Peyer's patch (tissue), 4 donors: ENCODE measurements at regions not wholly inside any gene's neighbourhood (a gene's known extent, or its start where the extent isn't known, plus 50 kb on each side); places are given as distances from the start of the nearest gene placed in this dataset.

Source experiments
- DNase-seq, 3 donors: peaks; one replicate each; pipeline ENCODE4 v3.0.0-alpha.2; 2017 to 2019
- H3K27ac ChIP-seq, 4 donors: fragments of 200-600 bp; sonication (generic); one replicate each; pipeline ENCODE4 v1.5.1; 2016 to 2019
- H3K27me3 ChIP-seq, 2 donors: fragments of 200-600 bp; sonication (generic); one replicate each; pipeline ENCODE4 v1.5.1; 2019
- H3K36me3 ChIP-seq, 3 donors: fragments of 200-600 bp; sonication (generic); one replicate each; pipeline ENCODE4 v1.5.1; 2016 to 2019
- H3K4me1 ChIP-seq, 4 donors: fragments of 200-600 bp; sonication (generic); one replicate each; pipeline ENCODE4 v1.5.1; 2016 to 2019
- H3K4me3 ChIP-seq, 4 donors: fragments of 200-600 bp; sonication (generic); 1 replicate in 3 of 4; 2 replicates in 1 of 4; pipeline ENCODE4 v1.5.1; 2016 to 2019; ENCODE audit warnings: mild to moderate bottlenecking in 1 of 4
- H3K9me3 ChIP-seq, 4 donors: fragments of 200-600 bp; sonication (generic); one replicate each; pipeline ENCODE4 v1.5.1; 2016 to 2019; ENCODE audit warnings: mild to moderate bottlenecking in 1 of 4
- CTCF ChIP-seq, 6 experiments: fragments of 450-650 bp in 4 of 6; fragments of 200-600 bp in 2 of 6; sonication (generic) in 1 of 6; IDR thresholded peaks; one replicate each; pipeline ENCODE4 v1.5.1; 2017 to 2019; ENCODE audit warnings: antibody characterized with exemption in 6 of 6, mild to moderate bottlenecking in 3 of 6, moderate library complexity in 1 of 6
- POLR2A ChIP-seq, 2 donors: fragments of 450-650 bp; IDR thresholded peaks; one replicate each; pipeline ENCODE4 v1.5.1; 2017; ENCODE audit warnings: antibody characterized with exemption in 2 of 2, mild to moderate bottlenecking in 2 of 2, moderate library complexity in 2 of 2

- Histone ChIP-seq H3K27ac (no peak overlapping the region), H3K4me1 (no peaks in the 10 kb centered on the region), H3K36me3 (no peaks in the 10 kb centered on the region), H3K9me3 (no peaks in the 10 kb centered on the region), H3K4me3 (no peak overlapping the region), H3K27me3 (no peaks in the 10 kb centered on the region)
- TF ChIP-seq CTCF (IDR thresholded peaks at IDR 0.05) (no peak), POLR2A (IDR thresholded peaks at IDR 0.05) (no peak)
- DNase-seq: no peak
Observed at GRCh38 chr3:163391407-163392181, 1686.7 kb downstream of the SI start.

DNA sequence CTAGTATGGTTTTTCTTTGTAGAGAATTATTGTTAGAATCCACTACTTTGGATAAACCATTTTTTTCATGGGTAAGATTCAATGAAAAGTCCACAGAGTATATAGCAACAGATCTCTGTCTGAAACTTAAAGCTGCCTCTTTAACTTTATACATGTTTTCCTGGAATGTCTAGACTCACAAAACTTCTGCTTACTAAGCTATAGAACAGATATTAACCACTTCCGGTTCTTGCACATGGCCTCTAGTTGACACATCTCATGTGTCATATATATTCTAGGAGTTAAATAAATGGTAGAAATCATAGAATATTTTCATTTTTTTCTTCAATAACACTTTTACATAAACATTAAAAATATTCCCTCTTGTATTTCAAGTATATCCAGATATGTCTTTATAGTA, 1693.9 kb downstream of the SI start:
- no peaks in the 10 kb centered on the region for H3K36me3 ChIP-seq
- no peaks in the 10 kb centered on the region for H3K9me3 ChIP-seq
- no peak for DNase-seq
- no peak overlapping the region for H3K4me3 ChIP-seq
- no peaks in the 10 kb centered on the region for H3K27me3 ChIP-seq
- H3K4me1 ChIP-seq: no peaks in the 10 kb centered on the region
- H3K27ac ChIP-seq: no peak overlapping the region
- TF ChIP-seq POLR2A (IDR thresholded peaks at IDR 0.05) (no peak), CTCF (IDR thresholded peaks at IDR 0.05) (no peak)

DNA sequence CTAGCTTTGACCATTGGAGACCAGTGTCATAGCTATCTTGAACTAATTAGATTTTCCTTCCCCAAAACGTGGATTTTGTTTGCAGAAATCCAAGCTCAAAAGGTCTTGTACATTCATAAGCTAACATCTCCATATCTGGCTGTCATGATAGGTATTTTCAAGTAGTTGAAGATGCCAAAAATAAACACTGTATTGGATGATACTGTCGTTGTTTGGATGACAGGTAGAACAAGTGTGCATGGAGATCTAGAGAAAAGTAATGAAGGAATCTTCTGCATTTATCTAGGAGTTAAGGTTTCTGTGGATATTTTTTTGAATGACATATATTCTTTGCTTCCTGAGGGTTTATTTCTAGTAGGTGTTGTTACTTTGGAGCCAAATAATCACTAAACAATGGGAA, 1696.1 kb downstream of the SI start:
- H3K27me3 ChIP-seq: no peaks in the 10 kb centered on the region
- no peaks in the 10 kb centered on the region for H3K36me3 ChIP-seq
- H3K27ac ChIP-seq: no peak overlapping the region
- DNase-seq: no peak
- H3K9me3 ChIP-seq: no peaks in the 10 kb centered on the region
- TF ChIP-seq POLR2A (IDR thresholded peaks at IDR 0.05) (no peak), CTCF (IDR thresholded peaks at IDR 0.05) (no peak)
- H3K4me1 ChIP-seq: no peaks in the 10 kb centered on the region
- no peak overlapping the region for H3K4me3 ChIP-seq

DNA sequence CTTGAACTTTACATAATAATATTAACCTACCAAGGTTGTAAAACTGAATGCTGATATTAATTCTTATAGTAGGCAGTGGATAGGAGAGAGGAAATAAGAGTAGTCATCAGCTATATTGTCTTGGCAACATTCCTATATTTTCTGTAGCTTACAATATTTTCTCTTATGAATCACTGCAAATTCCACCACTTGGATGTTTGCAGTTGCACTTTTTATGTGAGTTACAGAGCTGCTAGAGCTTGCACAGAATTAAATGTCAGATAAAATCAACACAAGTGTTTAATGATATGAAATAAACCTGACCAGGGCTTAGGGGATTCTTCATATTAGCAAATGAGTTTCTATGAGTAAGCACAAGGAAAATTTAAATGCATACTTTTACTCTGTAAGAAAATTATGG, 1710.1 kb downstream of the SI start:
- no peak for DNase-seq
- Histone ChIP-seq H3K4me1 (no peaks in the 10 kb centered on the region), H3K36me3 (no peaks in the 10 kb centered on the region), H3K4me3 (no peak overlapping the region), H3K27ac (no peak overlapping the region), H3K9me3 (peaks cover 0 to 4% (median 0%) of the 10 kb centered on the region in 4 donors), H3K27me3 (no peaks in the 10 kb centered on the region)
- no peak for TF ChIP-seq POLR2A (IDR thresholded peaks at IDR 0.05)
- TF ChIP-seq CTCF (IDR thresholded peaks at IDR 0.05): no peak

DNA sequence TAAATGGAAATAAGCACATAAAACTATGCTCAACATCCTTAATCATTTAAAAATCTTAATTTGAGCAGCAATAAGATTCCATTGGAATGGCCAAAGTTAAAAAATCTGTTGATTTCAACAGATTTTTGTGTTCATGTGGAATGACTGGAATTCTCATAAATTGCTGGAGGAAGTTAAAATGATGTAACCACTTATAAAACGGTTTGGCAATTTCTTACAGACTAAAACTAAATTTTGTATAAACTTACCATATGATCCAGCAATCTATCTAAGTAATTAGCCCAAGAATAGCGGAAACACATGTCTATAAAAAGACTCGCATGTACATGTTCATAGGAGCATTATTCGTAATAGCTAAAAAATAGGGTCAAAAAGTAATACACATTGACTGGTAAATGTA, 1713.6 kb downstream of the SI start:
- H3K4me1 ChIP-seq: no peaks in the 10 kb centered on the region
- H3K27me3 ChIP-seq: no peaks in the 10 kb centered on the region
- H3K36me3 ChIP-seq: no peaks in the 10 kb centered on the region
- DNase-seq: no peak
- TF ChIP-seq CTCF (IDR thresholded peaks at IDR 0.05) (no peak), POLR2A (IDR thresholded peaks at IDR 0.05) (no peak)
- H3K9me3 ChIP-seq: peaks cover 0 to 4% (median 0%) of the 10 kb centered on the region in 4 donors
- H3K27ac ChIP-seq: no peak overlapping the region
- H3K4me3 ChIP-seq: no peak overlapping the region
